GM12875 (cell line): ENCODE measurements at regions not wholly inside any gene's neighbourhood (a gene's known extent, or its start where the extent isn't known, plus 50 kb on each side); places are given as distances from the start of the nearest gene placed in this dataset.

Source experiments
- H3K4me3 ChIP-seq: one replicate; pipeline ENCODE4 v1.5.1; 2011; ENCODE audit warnings: low read depth, low read length, control low read depth
- CTCF ChIP-seq: IDR thresholded peaks from 2 replicates; pipeline ENCODE4 v1.5.1; 2011; ENCODE audit warnings: low read depth, mild to moderate bottlenecking, control low read depth, inconsistent platforms, low read length, moderate library complexity, borderline replicate concordance; ENCODE audit not compliant: insufficient read depth

GRCh38 chr7:25384788-25385505 is 156.7 kb upstream of the NPVF start:
- H3K4me3 ChIP-seq = no peak overlapping the region
- no peak for TF ChIP-seq CTCF

GRCh38 chr7:25385506-25386136 is 157.3 kb upstream of the NPVF start:
- H3K4me3 ChIP-seq = no peak overlapping the region

GRCh38 chr7:25386311-25386744 is 158.0 kb upstream of the NPVF start:
- no peak for TF ChIP-seq CTCF
- H3K4me3 ChIP-seq = no peak overlapping the region

More at GRCh38 chr7:25385506-25386136, 157.3 kb upstream of the NPVF start:
- TF ChIP-seq CTCF = no peak

GRCh38 chr7:25388681-25389080 is 160.4 kb upstream of the NPVF start:
- H3K4me3 ChIP-seq = no peak overlapping the region
- no peak for TF ChIP-seq CTCF

GRCh38 chr7:25389489-25390106 is 161.3 kb upstream of the NPVF start:
- no peak for TF ChIP-seq CTCF
- no peak overlapping the region for H3K4me3 ChIP-seq

- no peak overlapping the region for H3K4me3 ChIP-seq
- TF ChIP-seq CTCF = no peak
Observed at GRCh38 chr7:25391295-25391861, 163.1 kb upstream of the NPVF start.
